SK-N-SH treated with all-trans-retinoic acid at 6 μM for 48 hours (cell line): ENCODE measurements at regions not wholly inside any gene's neighbourhood (a gene's known extent, or its start where the extent isn't known, plus 50 kb on each side); places are given as distances from the start of the nearest gene placed in this dataset.

Source experiments
- ARNTL ChIP-seq: fragments of 450-650 bp; formaldehyde crosslinking; IDR thresholded peaks from 2 replicates; pipeline ENCODE4 v1.5.0; 2020; ENCODE audit warnings: low read depth, mild to moderate bottlenecking, moderate library complexity, borderline replicate concordance
- CSDC2 ChIP-seq: fragments of 250-450 bp; sonication (Bioruptor Pico); IDR thresholded peaks from 2 replicates; pipeline ENCODE4 v1.5.0; 2020; ENCODE audit warnings: mild to moderate bottlenecking, moderate library complexity
- GLIS3 ChIP-seq: fragments of 250-450 bp; sonication (Bioruptor Pico); IDR thresholded peaks from 2 replicates; pipeline ENCODE4 v1.5.0; 2020; ENCODE audit warnings: mild to moderate bottlenecking, moderate library complexity
- OSR1 ChIP-seq: fragments of 250-450 bp; sonication (Bioruptor Pico); IDR thresholded peaks from 2 replicates; pipeline ENCODE4 v1.8.0; 2022; ENCODE audit warnings: moderate library complexity, mild to moderate bottlenecking, inconsistent platforms
- ZNF565 ChIP-seq: fragments of 450-650 bp; formaldehyde crosslinking; conservative IDR thresholded peaks from 2 replicates; pipeline ENCODE4 v1.5.0; 2020; ENCODE audit warnings: low read depth, mild to moderate bottlenecking, moderate library complexity
- TF ChIP-seq, protein P1 (sequence below): fragments of 250-450 bp; sonication (Bioruptor Pico); IDR thresholded peaks from 2 replicates; pipeline ENCODE4 v1.5.1; 2020; ENCODE audit warnings: low read depth, mild to moderate bottlenecking, moderate library complexity
- TF ChIP-seq, protein P2 (sequence below): fragments of 250-450 bp; sonication (Bioruptor Pico); IDR thresholded peaks from 2 replicates; pipeline ENCODE4 v1.8.0; 2020; ENCODE audit warnings: mild to moderate bottlenecking, moderate library complexity, borderline replicate concordance

- TF ChIP-seq CSDC2 (no peak), GLIS3 (no peak), ZNF565 (CRISPR knock-in tag) (no peak), OSR1 (CRISPR knock-in tag) (no peak), ARNTL (no peak)
- TF ChIP-seq, protein P1, sequence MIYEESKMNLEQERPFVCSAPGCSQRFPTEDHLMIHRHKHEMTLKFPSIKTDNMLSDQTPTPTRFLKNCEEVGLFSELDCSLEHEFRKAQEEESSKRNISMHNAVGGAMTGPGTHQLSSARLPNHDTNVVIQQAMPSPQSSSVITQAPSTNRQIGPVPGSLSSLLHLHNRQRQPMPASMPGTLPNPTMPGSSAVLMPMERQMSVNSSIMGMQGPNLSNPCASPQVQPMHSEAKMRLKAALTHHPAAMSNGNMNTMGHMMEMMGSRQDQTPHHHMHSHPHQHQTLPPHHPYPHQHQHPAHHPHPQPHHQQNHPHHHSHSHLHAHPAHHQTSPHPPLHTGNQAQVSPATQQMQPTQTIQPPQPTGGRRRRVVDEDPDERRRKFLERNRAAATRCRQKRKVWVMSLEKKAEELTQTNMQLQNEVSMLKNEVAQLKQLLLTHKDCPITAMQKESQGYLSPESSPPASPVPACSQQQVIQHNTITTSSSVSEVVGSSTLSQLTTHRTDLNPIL (CRISPR knock-in tag): no peak
- TF ChIP-seq, protein P2, sequence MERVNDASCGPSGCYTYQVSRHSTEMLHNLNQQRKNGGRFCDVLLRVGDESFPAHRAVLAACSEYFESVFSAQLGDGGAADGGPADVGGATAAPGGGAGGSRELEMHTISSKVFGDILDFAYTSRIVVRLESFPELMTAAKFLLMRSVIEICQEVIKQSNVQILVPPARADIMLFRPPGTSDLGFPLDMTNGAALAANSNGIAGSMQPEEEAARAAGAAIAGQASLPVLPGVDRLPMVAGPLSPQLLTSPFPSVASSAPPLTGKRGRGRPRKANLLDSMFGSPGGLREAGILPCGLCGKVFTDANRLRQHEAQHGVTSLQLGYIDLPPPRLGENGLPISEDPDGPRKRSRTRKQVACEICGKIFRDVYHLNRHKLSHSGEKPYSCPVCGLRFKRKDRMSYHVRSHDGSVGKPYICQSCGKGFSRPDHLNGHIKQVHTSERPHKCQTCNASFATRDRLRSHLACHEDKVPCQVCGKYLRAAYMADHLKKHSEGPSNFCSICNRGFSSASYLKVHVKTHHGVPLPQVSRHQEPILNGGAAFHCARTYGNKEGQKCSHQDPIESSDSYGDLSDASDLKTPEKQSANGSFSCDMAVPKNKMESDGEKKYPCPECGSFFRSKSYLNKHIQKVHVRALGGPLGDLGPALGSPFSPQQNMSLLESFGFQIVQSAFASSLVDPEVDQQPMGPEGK (CRISPR knock-in tag): no peak
Measured at GRCh38 chr12:126547905-126548304, 1482.7 kb downstream of the AACS start.
